ENCODE measurements at regions not wholly inside any gene's neighbourhood (a gene's known extent, or its start where the extent isn't known, plus 50 kb on each side); places are given as distances from the start of the nearest gene placed in this dataset.

- TF ChIP-seq CTCF (conservative IDR thresholded peaks at IDR 0.05 in 1 of 2, IDR thresholded peaks at IDR 0.05 in 1 of 2; ENCODE audit: extremely low read depth in 1 of 2, insufficient read depth in 1 of 2, low read depth in 1 of 2, low read length in 2 of 2) (no peak), EZH2 (IDR thresholded peaks at IDR 0.05; ENCODE audit: borderline replicate concordance, low read length) (no peak)
Measured at GRCh38 chr14:70254476-70254961, 65.8 kb upstream of the SLC8A3 start.

Data from mammary epithelial cell (primary cell).